Activated T-helper 9 cell treated with anti-CD3 and anti-CD28 coated beads, Interleukin-2, amount 50 U/mL, for 16 hours (primary cell): ENCODE measurements at regions not wholly inside any gene's neighbourhood (a gene's known extent, or its start where the extent isn't known, plus 50 kb on each side); places are given as distances from the start of the nearest gene placed in this dataset.
"Not testable (repeated sequence)": the region's sequence is repeated elsewhere in the genome, so short reads cannot be mapped to it uniquely, and the experiment has no call there.

Source experiments
- DNase-seq: peaks from one replicate; pipeline ENCODE4 v3.0.0-alpha.2; 2020; ENCODE audit warnings: low read depth

- DNase-seq, result no peak
Observed at GRCh38 chr1:30378991-30379581, 344.3 kb downstream of the MATN1 start.

- DNase-seq, result no peak
Observed at GRCh38 chr1:30378003-30378596, 345.3 kb downstream of the MATN1 start.

GRCh38 chr1:30377230-30378002 lies 346.0 kb downstream of the MATN1 start:
- no peak for DNase-seq

DNA sequence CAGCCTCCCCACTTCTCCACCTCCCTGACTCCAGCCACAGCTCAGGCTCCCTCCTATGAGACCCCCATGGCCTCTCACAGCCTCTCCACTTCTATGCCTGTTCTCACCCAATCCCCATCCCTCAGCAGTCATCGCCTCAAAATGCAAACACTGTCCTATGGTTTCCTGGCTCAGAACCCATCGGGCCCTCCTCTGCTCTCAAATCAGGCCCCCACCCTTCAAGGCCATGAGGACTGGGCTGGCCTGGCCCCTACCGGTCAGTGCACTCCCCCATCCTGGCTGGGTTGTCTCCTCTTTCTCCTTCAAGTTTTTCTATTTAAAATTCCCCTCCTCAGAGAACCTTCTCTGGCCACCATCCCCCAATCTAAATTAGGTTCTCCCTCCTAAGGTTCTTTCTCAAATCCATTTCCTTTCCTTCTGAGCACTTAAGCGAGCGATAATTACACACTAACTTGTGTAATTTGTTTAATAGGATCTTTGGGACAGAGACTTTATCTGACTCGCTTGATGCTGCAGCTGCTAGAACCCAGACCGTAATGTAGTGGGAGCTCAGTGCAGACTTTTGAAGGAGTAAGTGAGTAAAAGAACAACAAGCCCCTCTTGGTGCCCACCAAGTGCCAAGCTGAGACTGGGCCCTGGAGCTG lies 347.2 kb downstream of the MATN1 start:
- no peak for DNase-seq

DNA sequence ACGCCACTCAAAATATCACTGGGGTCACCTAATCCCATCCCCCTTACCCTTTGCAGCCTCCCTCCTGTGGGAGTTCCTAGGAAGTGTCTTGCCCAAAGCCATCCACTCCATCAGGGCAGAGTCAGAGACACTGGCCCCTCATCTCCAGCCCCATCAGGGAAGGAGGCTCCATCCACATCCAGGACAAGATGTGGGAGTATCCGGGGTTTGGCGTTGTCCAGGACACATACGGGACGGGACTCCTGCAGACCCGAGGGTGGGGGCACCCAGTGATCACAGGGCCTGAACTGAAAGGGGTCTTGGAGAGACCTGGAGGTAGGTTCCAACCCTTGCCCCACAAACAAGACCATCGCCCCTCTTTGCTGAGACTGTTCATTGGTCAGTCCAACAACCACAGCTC lies 348.2 kb downstream of the MATN1 start:
- no peak for DNase-seq

DNA sequence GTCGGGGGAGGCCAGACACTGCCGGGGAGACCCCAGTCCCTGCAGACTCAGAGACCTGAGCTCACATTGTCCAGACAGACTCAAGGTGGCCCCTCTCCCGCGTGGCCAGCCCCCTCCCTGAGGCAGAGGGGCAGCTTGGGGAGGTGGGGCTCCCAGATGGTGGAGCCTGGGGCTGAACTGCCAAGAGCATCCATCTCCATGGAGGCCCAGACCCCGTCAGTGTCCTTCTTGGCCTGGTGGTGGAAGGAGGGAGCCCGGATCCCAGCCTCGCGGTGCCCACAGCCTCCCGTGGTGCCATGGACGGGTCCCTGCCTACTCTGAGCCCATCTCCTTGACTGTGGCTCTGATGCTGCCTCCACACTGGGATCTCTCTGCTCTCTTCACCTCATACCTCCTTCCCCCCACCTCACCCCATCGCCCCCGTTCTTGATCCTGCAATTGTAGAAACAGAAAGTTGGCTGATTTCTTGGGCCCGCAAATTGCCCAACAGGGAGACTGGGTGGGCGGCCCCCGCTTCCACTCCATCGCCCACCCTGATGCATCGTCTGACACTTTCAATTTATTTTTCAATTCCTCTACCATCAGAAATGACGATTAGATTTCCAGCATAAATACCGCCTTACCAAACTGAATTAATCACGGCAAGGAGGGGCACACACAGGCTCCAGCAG lies 348.9 kb downstream of the MATN1 start:
- no peak for DNase-seq

DNA sequence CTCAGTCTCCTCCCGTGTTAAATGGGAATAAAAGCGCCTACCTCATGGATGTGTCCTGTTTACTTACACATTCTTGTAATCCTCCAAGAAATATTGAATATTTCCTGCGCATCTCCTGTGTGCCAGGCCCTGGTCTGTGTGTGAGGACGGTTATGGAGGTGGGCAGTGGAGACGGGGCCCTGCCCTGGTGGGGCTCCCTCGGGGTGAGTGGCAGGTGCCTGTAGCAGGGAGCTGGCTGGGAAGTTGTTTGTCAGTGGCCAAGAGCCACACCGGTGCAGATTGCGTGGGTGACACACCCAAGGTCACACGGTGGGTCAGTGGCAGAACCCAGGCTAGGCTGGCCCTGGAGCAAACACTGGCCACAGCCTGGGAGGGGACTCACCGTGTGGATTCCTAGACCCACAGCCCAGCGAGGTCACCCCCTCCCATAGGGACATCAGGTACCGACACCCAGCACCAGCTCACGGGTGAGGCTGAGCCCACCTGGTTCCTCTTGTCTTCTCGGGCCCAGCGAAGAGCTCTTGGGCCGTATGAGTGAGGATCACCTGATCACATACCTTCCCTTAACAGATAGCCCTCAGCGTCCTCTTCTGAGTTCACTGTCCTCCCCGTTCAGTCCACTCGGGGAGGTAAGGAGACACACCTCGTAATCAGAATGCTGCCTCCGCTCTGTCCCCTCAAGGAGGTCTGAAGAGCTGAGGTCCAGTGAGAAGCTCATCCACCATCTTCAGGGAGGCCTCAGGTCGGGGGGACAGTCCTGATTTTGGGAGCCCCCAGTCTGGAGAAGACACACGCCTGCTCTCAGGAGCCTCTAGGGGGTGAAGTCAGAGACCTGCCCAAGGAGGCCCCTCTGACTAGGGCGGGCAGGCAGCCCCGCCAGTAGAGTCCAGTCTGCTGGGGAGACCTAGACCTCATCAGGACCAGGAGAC lies 349.6 kb downstream of the MATN1 start:
- no peak for DNase-seq

GRCh38 chr1:30372792-30373433 lies 350.5 kb downstream of the MATN1 start:
- DNase-seq, result no peak

DNA sequence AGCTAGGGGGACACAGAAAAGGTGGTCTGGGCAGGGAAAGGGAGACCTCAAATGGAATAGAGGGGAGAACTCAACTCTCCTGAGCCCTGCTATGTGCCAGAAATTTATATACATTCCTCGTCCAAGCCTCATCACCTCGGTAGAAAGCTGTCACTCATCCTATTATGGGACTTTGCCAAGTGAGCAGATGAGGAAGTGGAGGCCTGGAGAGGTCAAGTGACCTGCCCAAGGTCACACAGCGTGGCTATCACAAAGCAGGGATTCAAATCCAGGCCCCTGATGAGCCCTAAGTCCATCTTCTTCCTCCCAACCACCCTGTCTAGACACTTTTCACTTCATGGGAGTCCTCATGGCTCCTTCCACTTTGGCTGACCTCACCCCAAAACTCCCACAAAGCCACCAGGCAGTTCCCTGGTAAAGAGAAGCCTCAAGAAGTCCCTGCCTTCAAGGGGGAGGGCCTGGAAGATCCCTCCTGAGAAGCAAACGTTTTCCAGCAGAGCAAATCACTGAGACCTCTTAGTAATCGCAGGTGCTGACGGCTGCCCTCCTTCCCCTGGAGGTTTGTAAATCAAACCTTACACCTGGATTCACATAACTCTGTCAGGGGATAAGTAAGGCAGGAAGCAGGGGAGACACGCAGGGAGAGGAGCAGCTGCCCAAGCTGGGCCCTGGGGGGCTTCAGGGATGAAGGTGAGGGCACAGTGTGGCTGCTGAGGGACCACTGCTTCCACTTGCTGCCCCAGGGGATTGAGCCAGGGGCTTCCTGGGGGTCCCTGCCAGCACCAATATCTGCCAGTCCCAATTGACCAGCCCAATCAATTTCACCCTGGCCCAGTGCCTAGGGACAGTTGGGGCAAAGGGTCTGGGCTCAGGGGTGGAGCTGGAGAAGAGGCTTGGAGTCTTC lies 351.2 kb downstream of the MATN1 start:
- no peak for DNase-seq

GRCh38 chr1:30371179-30371788 lies 352.1 kb downstream of the MATN1 start:
- no peak for DNase-seq

GRCh38 chr1:30368651-30369240 lies 354.6 kb downstream of the MATN1 start:
- no peak for DNase-seq

DNA sequence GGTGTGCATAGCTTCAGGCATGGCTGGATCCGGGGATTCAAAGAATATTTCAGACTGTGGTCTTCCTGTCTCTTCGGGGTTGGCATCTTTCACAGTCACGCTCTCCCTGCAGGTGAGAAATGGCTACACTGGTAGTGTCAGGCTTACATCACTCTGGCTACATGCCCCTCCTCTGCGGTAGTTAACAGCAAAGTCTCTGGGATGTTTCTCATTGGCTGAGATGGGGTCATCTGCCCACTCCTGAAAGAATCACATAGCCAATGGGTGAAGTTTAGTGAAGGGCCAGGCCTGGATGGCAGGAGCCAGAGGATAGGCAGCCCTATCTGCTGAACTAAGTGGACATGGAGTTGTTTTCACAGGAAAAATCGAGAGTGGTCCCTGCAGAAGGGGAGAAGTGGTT lies 356.5 kb downstream of the MATN1 start:
- DNase-seq, result no peak

DNA sequence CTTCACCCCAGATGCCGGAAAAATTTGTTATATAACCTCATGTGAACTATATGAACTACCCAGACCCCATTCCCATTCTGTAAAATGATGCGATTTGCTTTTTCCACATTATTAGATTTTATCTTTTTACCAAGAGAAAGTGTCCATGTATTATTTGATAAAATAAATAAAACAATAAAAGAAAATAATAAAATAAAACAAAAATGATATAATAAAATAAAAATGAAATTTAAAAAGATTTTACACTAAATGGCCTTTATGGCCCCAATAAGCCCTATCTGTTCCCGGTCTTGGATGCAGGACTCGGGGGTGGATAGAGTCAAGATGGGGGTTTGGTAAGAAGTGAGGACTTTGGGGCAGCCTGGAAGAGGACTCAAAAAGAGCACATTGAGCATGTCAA lies 357.2 kb downstream of the MATN1 start:
- DNase-seq, result no peak

DNA sequence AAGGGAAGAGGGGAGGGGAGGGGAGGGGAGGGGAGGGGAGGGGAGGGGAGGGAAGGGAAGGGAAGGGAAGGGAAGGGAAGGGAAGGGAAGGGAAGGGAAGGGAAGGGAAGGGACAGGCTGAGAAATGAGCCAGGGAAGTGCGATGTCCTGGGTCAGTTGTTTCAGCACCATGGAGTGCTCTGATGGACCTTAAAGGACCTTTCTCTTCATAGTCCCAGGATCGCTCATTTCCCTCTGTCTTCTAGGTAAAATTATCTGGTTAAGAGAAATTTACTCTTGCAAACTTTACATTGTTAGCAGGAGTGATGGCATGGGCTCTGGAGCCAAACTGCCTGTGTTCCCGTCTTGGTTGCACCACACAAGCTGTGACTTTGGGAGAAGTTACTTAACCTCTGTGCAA lies 357.8 kb downstream of the MATN1 start:
- no peak for DNase-seq

GRCh38 chr1:30363031-30363430 lies 360.4 kb downstream of the MATN1 start:
- DNase-seq, result no peak

GRCh38 chr1:30362603-30362990 lies 360.8 kb downstream of the MATN1 start:
- no peak for DNase-seq

- DNase-seq, result not testable (repeated sequence)
Observed at GRCh38 chr1:30361890-30362602, 361.3 kb downstream of the MATN1 start.

- no peak for DNase-seq
Observed at GRCh38 chr1:30360753-30361152, 362.6 kb downstream of the MATN1 start.
